ENCODE measurements at regions not wholly inside any gene's neighbourhood (a gene's known extent, or its start where the extent isn't known, plus 50 kb on each side); places are given as distances from the start of the nearest gene placed in this dataset.
A peak's percentile ranks its signal among the peaks of the same experiment; 100 is the strongest.

GRCh38 chrX:120819126-120819525, 56.5 kb downstream of the CT47B1 start:
- Mint-ChIP-seq H3K9me3 (no peaks in the 10 kb centered on the region), H3K27ac (no peak overlapping the region), H3K4me3 (no peak overlapping the region), H3K4me1 (no peaks in the 10 kb centered on the region), H3K27me3 (no peaks in the 10 kb centered on the region), H3K36me3 (no peaks in the 10 kb centered on the region)
- CTCF ChIA-PET: no interaction called here
- DNase-seq: no peak

GRCh38 chrX:120813982-120814381, 61.7 kb downstream of the CT47B1 start:
- Mint-ChIP-seq H3K4me1 (no peaks in the 10 kb centered on the region), H3K4me3 (no peak overlapping the region), H3K36me3 (no peaks in the 10 kb centered on the region), H3K9me3 (no peaks in the 10 kb centered on the region), H3K27ac (no peak overlapping the region), H3K27me3 (no peaks in the 10 kb centered on the region)
- CTCF ChIA-PET: no interaction called here
- no peak for DNase-seq

GRCh38 chrX:120801426-120801825, 74.2 kb downstream of the CT47B1 start:
- no peak for DNase-seq
- Mint-ChIP-seq H3K27me3 (no peaks in the 10 kb centered on the region), H3K36me3 (no peaks in the 10 kb centered on the region), H3K4me3 (no peak overlapping the region), H3K27ac (no peak overlapping the region), H3K9me3 (no peaks in the 10 kb centered on the region), H3K4me1 (peaks cover 26% of the 10 kb centered on the region)
- CTCF ChIA-PET: no interaction called here

GRCh38 chrX:120797188-120797851, 78.3 kb downstream of the CT47B1 start:
- Mint-ChIP-seq H3K4me3 (no peak overlapping the region), H3K27me3 (no peaks in the 10 kb centered on the region), H3K36me3 (no peaks in the 10 kb centered on the region), H3K4me1 (peaks cover 36% of the 10 kb centered on the region), H3K27ac (peak overlapping the region; percentile 31), H3K9me3 (no peaks in the 10 kb centered on the region)
- DNase-seq: no peak
- CTCF ChIA-PET: no interaction called here

- CTCF ChIA-PET: no interaction called here
- Mint-ChIP-seq H3K4me3 (no peak overlapping the region), H3K27ac (no peak overlapping the region), H3K36me3 (no peaks in the 10 kb centered on the region), H3K4me1 (peaks cover 43% of the 10 kb centered on the region), H3K9me3 (no peaks in the 10 kb centered on the region), H3K27me3 (no peaks in the 10 kb centered on the region)
- DNase-seq: no peak
These were observed 80.4 kb downstream of the CT47B1 start for GRCh38 chrX:120795301-120795700.

- Mint-ChIP-seq H3K36me3 (no peaks in the 10 kb centered on the region), H3K4me1 (peaks cover 40% of the 10 kb centered on the region), H3K4me3 (no peak overlapping the region), H3K27me3 (no peaks in the 10 kb centered on the region), H3K27ac (no peak overlapping the region), H3K9me3 (no peaks in the 10 kb centered on the region)
- no peak for DNase-seq
- CTCF ChIA-PET: no interaction called here
These were observed 81.1 kb downstream of the CT47B1 start for GRCh38 chrX:120794525-120794975.

GRCh38 chrX:120793098-120793497, 82.6 kb downstream of the CT47B1 start:
- CTCF ChIA-PET: no interaction called here
- Mint-ChIP-seq H3K4me1 (peaks cover 35% of the 10 kb centered on the region), H3K9me3 (no peaks in the 10 kb centered on the region)

GRCh38 chrX:120791013-120791643, 84.5 kb downstream of the CT47B1 start:
- Mint-ChIP-seq H3K9me3 (no peaks in the 10 kb centered on the region), H3K4me1 (peaks cover 19% of the 10 kb centered on the region), H3K27ac (no peak overlapping the region), H3K4me3 (no peak overlapping the region), H3K27me3 (no peaks in the 10 kb centered on the region), H3K36me3 (no peaks in the 10 kb centered on the region)
- no peak for DNase-seq
- CTCF ChIA-PET: interaction anchor here (0.7 to 1.1 kb wide), 3 partner anchors 16 to 788 kb away, joined by 3 read pairs; no protein-coding TSS in a partner anchor

More at GRCh38 chrX:120793098-120793497, 82.6 kb downstream of the CT47B1 start:
- H3K27ac Mint-ChIP-seq: no peak overlapping the region
- H3K27me3 Mint-ChIP-seq: no peaks in the 10 kb centered on the region
- no peaks in the 10 kb centered on the region for H3K36me3 Mint-ChIP-seq
- H3K4me3 Mint-ChIP-seq: no peak overlapping the region
- no peak for DNase-seq

GRCh38 chrX:120790552-120790951, 85.1 kb downstream of the CT47B1 start:
- no peak for DNase-seq
- Mint-ChIP-seq H3K4me3 (no peak overlapping the region), H3K27me3 (no peaks in the 10 kb centered on the region), H3K36me3 (no peaks in the 10 kb centered on the region), H3K9me3 (no peaks in the 10 kb centered on the region), H3K4me1 (peaks cover 17% of the 10 kb centered on the region), H3K27ac (peak overlapping the region; percentile 60)
- CTCF ChIA-PET: interaction anchor here (0.6 to 1.1 kb wide), 5 partner anchors 16 to 789 kb away, joined by 3 read pairs; no protein-coding TSS in a partner anchor

- peak; percentile 22 for DNase-seq
- no peaks in the 10 kb centered on the region for H3K27me3 Mint-ChIP-seq
- H3K27ac Mint-ChIP-seq: peak overlapping the region; percentile 60
- no peak overlapping the region for H3K4me3 Mint-ChIP-seq
- no peaks in the 10 kb centered on the region for H3K9me3 Mint-ChIP-seq
- H3K36me3 Mint-ChIP-seq: no peaks in the 10 kb centered on the region
- CTCF ChIA-PET: interaction anchor here (0.6 to 1.1 kb wide), 6 partner anchors 15 to 789 kb away, joined by 3 read pairs; no protein-coding TSS in a partner anchor
- H3K4me1 Mint-ChIP-seq: peaks cover 17% of the 10 kb centered on the region
These were observed 85.5 kb downstream of the CT47B1 start for GRCh38 chrX:120790118-120790517.

- Mint-ChIP-seq H3K4me3 (no peak overlapping the region), H3K27me3 (no peaks in the 10 kb centered on the region), H3K4me1 (no peaks in the 10 kb centered on the region), H3K27ac (no peak overlapping the region), H3K9me3 (no peaks in the 10 kb centered on the region), H3K36me3 (no peaks in the 10 kb centered on the region)
- DNase-seq: no peak
- CTCF ChIA-PET: no interaction called here
These were observed 94.3 kb downstream of the CT47B1 start for GRCh38 chrX:120781403-120781802.

GRCh38 chrX:120775959-120776358, 99.7 kb downstream of the CT47B1 start:
- Mint-ChIP-seq H3K27ac (no peak overlapping the region), H3K9me3 (no peaks in the 10 kb centered on the region), H3K27me3 (no peaks in the 10 kb centered on the region), H3K4me3 (no peak overlapping the region), H3K4me1 (no peaks in the 10 kb centered on the region), H3K36me3 (no peaks in the 10 kb centered on the region)
- DNase-seq: no peak
- CTCF ChIA-PET: no interaction called here

GRCh38 chrX:120774606-120775005, 101.1 kb downstream of the CT47B1 start:
- peaks cover 2% of the 10 kb centered on the region for H3K4me1 Mint-ChIP-seq
- H3K9me3 Mint-ChIP-seq: no peaks in the 10 kb centered on the region
- no peak overlapping the region for H3K27ac Mint-ChIP-seq
- CTCF ChIA-PET: interaction anchor here (1.1 kb wide), 1 partner anchor 16 kb away, joined by 3 read pairs; no protein-coding TSS in a partner anchor
- DNase-seq: no peak
- H3K36me3 Mint-ChIP-seq: no peaks in the 10 kb centered on the region
- no peaks in the 10 kb centered on the region for H3K27me3 Mint-ChIP-seq
- no peak overlapping the region for H3K4me3 Mint-ChIP-seq

- no peaks in the 10 kb centered on the region for H3K9me3 Mint-ChIP-seq
- H3K36me3 Mint-ChIP-seq: no peaks in the 10 kb centered on the region
- no peaks in the 10 kb centered on the region for H3K27me3 Mint-ChIP-seq
- no peak overlapping the region for H3K27ac Mint-ChIP-seq
- H3K4me3 Mint-ChIP-seq: no peak overlapping the region
- no peak for DNase-seq
- CTCF ChIA-PET: no interaction called here
- peaks cover 2% of the 10 kb centered on the region for H3K4me1 Mint-ChIP-seq
These were observed 101.9 kb downstream of the CT47B1 start for GRCh38 chrX:120773801-120774200.

Measured in activated naive CD4-positive, alpha-beta T cell treated with anti-CD3 and anti-CD28 coated beads, Interleukin-2, amount 10 ng/mL, durations not matched to agents 7 days and 5 days (primary cell).